HepG2 (cell line): ENCODE measurements at regions not wholly inside any gene's neighbourhood (a gene's known extent, or its start where the extent isn't known, plus 50 kb on each side); places are given as distances from the start of the nearest gene placed in this dataset.

Source experiments
- ATAC-seq: fragments of 200-7000 bp; cut with Tn5 transposase; 3 replicates; pipeline ENCODE4 v1.9.1; 2020; ENCODE audit warnings: mild to moderate bottlenecking, moderate library complexity
- BruUV-seq: library from RNA; stranded (reverse); fragments of 400-500 nt; replicated peaks from 2 replicates; lab custom pipeline; 2021; lab: Mats Ljungman, UMichigan
- CTCF ChIA-PET: fragments of 300-600 bp; formaldehyde crosslinking; extraction: SDS; loops from one replicate; lab custom pipeline; 2021; ENCODE audit warnings: low total read pairs, inconsistent platforms, low intra/inter-chr PET ratio; lab: Yijun Ruan, JAX
- POLR2A ChIA-PET: fragments of 350-600 bp; sonication (Branson Sonifier 250); formaldehyde crosslinking; loops from one replicate; lab custom pipeline; 2020; ENCODE audit warnings: antibody characterized with exemption, inconsistent platforms; lab: Yijun Ruan, JAX
- DNase-seq: peaks from one replicate; pipeline ENCODE4 v3.0.0-alpha.2; 2015; ENCODE audit warnings: low spot score
- FAIRE-seq: peaks from 3 replicates; lab custom pipeline; 2011; peaks lifted over from hg19 to GRCh38; lab: Jason Lieb, UNC
- H2AFZ ChIP-seq: one replicate; pipeline ENCODE4 v1.6.1; 2011; ENCODE audit warnings: low read length, inconsistent platforms
- H3K27ac ChIP-seq: fragments of 300-600 bp; 3 replicates; pipeline ENCODE4 v1.8.0; 2011; ENCODE audit warnings: mixed run types, mild to moderate bottlenecking, mixed read lengths, low read length, inconsistent platforms; ENCODE audit not compliant: insufficient read depth; ENCODE audit errors: extremely low read length
- H3K27me3 ChIP-seq, 2 experiments: fragments of 200-600 bp in 1 of 2; 2 replicates in 1 of 2; 3 replicates in 1 of 2; pipeline versions ENCODE4 v1.6.0 to v1.8.0; 2011; ENCODE audit warnings: low read length in 2 of 2, mild to moderate bottlenecking in 2 of 2, moderate library complexity in 2 of 2, inconsistent platforms in 1 of 2; ENCODE audit not compliant: insufficient read depth in 2 of 2, control insufficient read depth in 1 of 2
- H3K36me3 ChIP-seq, 2 experiments: fragments of 200-600 bp in 1 of 2; replicated peaks in 1 of 2; 2 replicates in 1 of 2; 3 replicates in 1 of 2; pipeline versions ENCODE4 v1.5.1 to v1.8.0; 2011; ENCODE audit warnings: low read length in 2 of 2, inconsistent platforms in 1 of 2; ENCODE audit not compliant: insufficient read depth in 2 of 2, control insufficient read depth in 1 of 2
- H3K4me1 ChIP-seq: 2 replicates; pipeline ENCODE4 v1.5.1; 2012; ENCODE audit warnings: low read length, inconsistent platforms; ENCODE audit not compliant: insufficient read depth
- H3K4me2 ChIP-seq: 2 replicates; pipeline ENCODE4 v1.6.0; 2011; ENCODE audit warnings: low read depth, low read length, inconsistent platforms
- H3K4me3 ChIP-seq, 3 experiments: fragments of 200-600 bp in 1 of 3; sonication (generic), shearing (Covaris generic) in 1 of 3; replicated peaks in 1 of 3; 2 replicates each; pipeline ENCODE4 v1.5.1; 2011 to 2016; ENCODE audit warnings: low read length in 3 of 3, inconsistent platforms in 2 of 3, low read depth in 2 of 3, mild to moderate bottlenecking in 2 of 3, control low read depth in 1 of 3, mixed read lengths in 1 of 3; ENCODE audit not compliant: insufficient read depth in 1 of 3
- H3K79me2 ChIP-seq: one replicate; pipeline ENCODE4 v1.6.1; 2011; ENCODE audit warnings: low read length, inconsistent platforms; ENCODE audit not compliant: insufficient read depth
- H3K9ac ChIP-seq: 2 replicates; pipeline ENCODE4 v1.6.0; 2011; ENCODE audit warnings: mild to moderate bottlenecking, low read depth, low read length, inconsistent platforms; ENCODE audit not compliant: insufficient read depth
- H3K9me3 ChIP-seq: 2 replicates; pipeline ENCODE4 v1.5.1; 2012; ENCODE audit warnings: mild to moderate bottlenecking, low read length
- H4K20me1 ChIP-seq: 2 replicates; pipeline ENCODE4 v1.6.0; 2011; ENCODE audit warnings: inconsistent platforms, mild to moderate bottlenecking, low read length, moderate library complexity; ENCODE audit not compliant: insufficient read depth
- AKAP8 ChIP-seq: sonication (generic); formaldehyde crosslinking; IDR thresholded peaks from 2 replicates; pipeline ENCODE4 v1.5.1; 2020; ENCODE audit warnings: mild to moderate bottlenecking, missing genetic modification reagents
- CEBPG ChIP-seq: IDR thresholded peaks from 2 replicates; pipeline ENCODE4 v1.6.1; 2016
- FOSL2 ChIP-seq: sonication (generic); formaldehyde crosslinking; IDR thresholded peaks from 2 replicates; pipeline ENCODE4 v1.4.0; 2020; ENCODE audit warnings: missing genetic modification reagents
- FOXK2 ChIP-seq: fragments of 450-650 bp; IDR thresholded peaks from 2 replicates; pipeline ENCODE4 v1.6.1; 2016
- HMG20B ChIP-seq: conservative IDR thresholded peaks from 2 replicates; pipeline ENCODE4 v1.6.1; 2016; ENCODE audit warnings: missing genetic modification reagents, missing compliant biosample characterization
- KDM5A ChIP-seq: fragments of 200-600 bp; sonication (generic); IDR thresholded peaks from 2 replicates; pipeline ENCODE4 v1.7.0; 2018; ENCODE audit warnings: antibody characterized with exemption, mild to moderate bottlenecking, low read length, borderline replicate concordance
- NFE2L2 ChIP-seq: fragments of 150-350 bp; IDR thresholded peaks from 2 replicates; pipeline ENCODE4 v1.6.1; 2014; ENCODE audit warnings: low read length
- NFYC ChIP-seq: IDR thresholded peaks from 2 replicates; pipeline ENCODE4 v1.6.1; 2016; ENCODE audit warnings: missing genetic modification reagents, missing compliant biosample characterization
- SMARCE1 ChIP-seq: fragments of 450-650 bp; IDR thresholded peaks from 2 replicates; pipeline ENCODE4 v1.6.1; 2017; ENCODE audit warnings: borderline replicate concordance
- SRF ChIP-seq: IDR thresholded peaks from 2 replicates; pipeline ENCODE4 v1.6.1; 2011; ENCODE audit warnings: mild to moderate bottlenecking, low read depth, low read length, moderate library complexity
- SYNCRIP ChIP-seq: fragments of 200-400 bp; formaldehyde crosslinking; IDR thresholded peaks from 2 replicates; pipeline ENCODE4 v1.6.1; 2018; ENCODE audit warnings: mild to moderate bottlenecking, low read depth, low read length; ENCODE audit not compliant: insufficient read depth
- TBL1XR1 ChIP-seq: fragments of 150-350 bp; IDR thresholded peaks from 2 replicates; pipeline ENCODE4 v1.6.1; 2014; ENCODE audit warnings: borderline replicate concordance, low read length; ENCODE audit not compliant: partially characterized antibody
- ZNF234 ChIP-seq: sonication (generic); formaldehyde crosslinking; conservative IDR thresholded peaks from 2 replicates; pipeline ENCODE4 v1.5.1; 2020; ENCODE audit warnings: mild to moderate bottlenecking, missing genetic modification reagents
- ZNF33A ChIP-seq: sonication (generic); formaldehyde crosslinking; IDR thresholded peaks from 2 replicates; pipeline ENCODE4 v1.5.1; 2020; ENCODE audit warnings: missing genetic modification reagents, mild to moderate bottlenecking, moderate library complexity, borderline replicate concordance
- ZNF674 ChIP-seq: sonication (generic); formaldehyde crosslinking; IDR thresholded peaks from 2 replicates; pipeline ENCODE4 v1.5.0; 2020; ENCODE audit warnings: low read depth, mild to moderate bottlenecking, missing genetic modification reagents
- ZNF746 ChIP-seq: sonication (generic); formaldehyde crosslinking; IDR thresholded peaks from 2 replicates; pipeline ENCODE4 v1.8.0; 2022; ENCODE audit warnings: mild to moderate bottlenecking, missing genetic modification reagents
- ZNF878 ChIP-seq: sonication (generic); formaldehyde crosslinking; IDR thresholded peaks from 2 replicates; pipeline ENCODE4 v1.8.1; 2023; ENCODE audit warnings: mild to moderate bottlenecking, missing genetic modification reagents, moderate library complexity
- WGBS: methylation state at CpG from one replicate; pipeline ENCODE4 v1.1.6; 2017; ENCODE audit warnings: low lambda C conversion rate; 5-methylcytosine and 5-hydroxymethylcytosine counted together
- in situ Hi-C: cut with HindIII; loops from 2 replicates; pipeline ENCODE4 v1.10.0; 2017; ENCODE audit warnings: low pct_unique_long_range_greater_than_20kb; ENCODE audit not compliant: extremely low pct_ligation_motif_present
- intact Hi-C: fragments of 100-400 bp; cut with micrococcal nuclease; formaldehyde crosslinking; loops from one replicate; pipeline ENCODE4 v1.10.0; 2022; ENCODE audit not compliant: unreplicated experiment

DNA sequence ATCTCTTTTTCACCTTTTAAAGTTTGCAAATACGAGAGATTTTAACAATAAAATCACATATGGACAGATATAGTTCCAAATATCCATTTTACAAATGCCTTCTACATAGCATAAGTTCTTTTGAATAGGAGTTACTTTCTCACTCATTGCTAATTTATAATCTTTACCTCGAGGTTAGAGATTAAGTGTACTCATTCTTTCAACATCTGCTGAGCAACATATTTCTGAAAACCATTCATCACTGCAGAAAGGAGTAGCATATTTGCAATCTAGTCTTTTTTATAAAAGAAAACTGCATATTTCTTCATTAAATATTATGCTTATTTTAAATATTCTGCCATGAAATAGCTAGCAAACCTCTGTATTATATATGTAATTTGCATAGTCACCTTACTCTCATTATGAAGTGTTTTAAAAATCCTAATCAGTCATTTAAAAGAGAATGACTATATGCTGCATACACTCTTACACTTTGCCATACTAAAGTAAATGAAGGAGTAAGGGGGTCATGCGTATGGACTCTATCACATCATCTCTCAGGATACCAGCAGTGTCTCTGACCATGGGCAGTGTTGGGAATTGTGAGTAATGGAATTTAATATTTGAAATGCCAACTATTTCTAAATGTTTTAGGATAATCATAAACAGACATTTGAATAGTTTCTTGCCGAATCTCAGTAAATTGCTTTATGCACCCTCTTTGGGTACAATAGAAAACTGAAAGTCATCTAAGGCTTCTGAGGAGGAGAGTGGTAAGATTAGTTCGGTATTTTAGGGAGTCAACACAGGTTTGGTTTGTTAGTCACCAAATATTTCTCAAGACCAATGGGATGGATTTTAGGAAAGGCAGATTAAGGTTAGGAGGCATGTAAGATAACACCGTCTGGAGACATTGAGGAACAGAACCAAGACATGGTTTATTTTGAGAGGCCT, 524.8 kb upstream of the ATP2B1 start:
- Histone ChIP-seq H2AFZ (no peak overlapping the region), H3K27me3 (no peaks in the 10 kb centered on the region), H3K27ac (no peak overlapping the region), H4K20me1 (no peaks in the 10 kb centered on the region)
- no peak for ATAC-seq
- in situ Hi-C loops, result no loop called here
- no TSS peak for BruUV-seq
- TF ChIP-seq FOXK2 (no peak), TBL1XR1 (no peak), ZNF234 (CRISPR knock-in tag) (no peak), ZNF746 (no peak), AKAP8 (CRISPR knock-in tag) (no peak), SMARCE1 (no peak), NFYC (CRISPR knock-in tag) (no peak), SYNCRIP (no peak), NFE2L2 (no peak), ZNF878 (CRISPR knock-in tag) (no peak), FOSL2 (no peak), ZNF674 (no peak), CEBPG (CRISPR knock-in tag) (no peak), SRF (no peak), ZNF33A (CRISPR knock-in tag) (no peak), KDM5A (no peak), HMG20B (CRISPR knock-in tag) (no peak)
- TF ChIP-seq, all 625 proteins: peak for 0
- WGBS, result 9% methylated on average over 6 of the region's 6 CpGs
- no peak overlapping the region for H3K9ac ChIP-seq
- H3K36me3 ChIP-seq, result no peaks in the 10 kb centered on the region
- no peak overlapping the region for H3K4me2 ChIP-seq
- FAIRE-seq (no peak), DNase-seq (no peak)
- intact Hi-C loops, result no loop called here
- peaks cover 53% of the 10 kb centered on the region for H3K9me3 ChIP-seq
- ChIA-PET POLR2A (no interaction called here), CTCF (no interaction called here)
- no peaks in the 10 kb centered on the region for H3K4me1 ChIP-seq
- no peaks in the 10 kb centered on the region for H3K79me2 ChIP-seq
- no peak overlapping the region for H3K4me3 ChIP-seq
